ENCODE measurements at regions not wholly inside any gene's neighbourhood (a gene's known extent, or its start where the extent isn't known, plus 50 kb on each side); places are given as distances from the start of the nearest gene placed in this dataset.
"Not testable (repeated sequence)": the region's sequence is repeated elsewhere in the genome, so short reads cannot be mapped to it uniquely, and the experiment has no call there.

- Histone ChIP-seq H3K9me3 (ENCODE audit: control insufficient read depth, low read length) (no peaks in the 10 kb centered on the region), H3K4me3 (ENCODE audit: extremely low read depth, insufficient read depth, low read length, poor library complexity, severe bottlenecking) (no peak overlapping the region), H3K27ac (ENCODE audit: low read depth, low read length, severe bottlenecking) (no peak overlapping the region), H3K36me3 (ENCODE audit: control insufficient read depth, insufficient read depth, low read length) (no peaks in the 10 kb centered on the region), H3K4me1 (ENCODE audit: control insufficient read depth, insufficient read depth, low read length, poor library complexity, severe bottlenecking) (no peaks in the 10 kb centered on the region)
- WGBS, 2 experiments (ENCODE audit: insufficient coverage in 2 of 2), result 100% methylated on average over 1 of the region's 2 CpGs; no CpG with 5 or more reads in 1 of the 2 experiments
These were observed 237.9 kb downstream of the NEBL start for GRCh38 chr10:20659225-20659624.

- H3K9me3 ChIP-seq (ENCODE audit: control insufficient read depth, low read length), result no peaks in the 10 kb centered on the region
- H3K36me3 ChIP-seq (ENCODE audit: control insufficient read depth, insufficient read depth, low read length), result no peaks in the 10 kb centered on the region
- WGBS, 2 experiments (ENCODE audit: insufficient coverage in 2 of 2), result 88 to 100% methylated on average over 2 to 4 of the region's 4 CpGs
- H3K27ac ChIP-seq (ENCODE audit: low read depth, low read length, severe bottlenecking), result no peak overlapping the region
- no peak overlapping the region for H3K4me3 ChIP-seq (ENCODE audit: extremely low read depth, insufficient read depth, low read length, poor library complexity, severe bottlenecking)
- H3K4me1 ChIP-seq (ENCODE audit: control insufficient read depth, insufficient read depth, low read length, poor library complexity, severe bottlenecking), result no peaks in the 10 kb centered on the region
These were observed 239.0 kb downstream of the NEBL start for GRCh38 chr10:20658158-20658557.

- 93% methylated on average over 3 of the region's 3 CpGs for WGBS, 2 experiments (ENCODE audit: insufficient coverage in 2 of 2)
- Histone ChIP-seq H3K4me3 (ENCODE audit: extremely low read depth, insufficient read depth, low read length, poor library complexity, severe bottlenecking) (no peak overlapping the region), H3K27ac (ENCODE audit: low read depth, low read length, severe bottlenecking) (no peak overlapping the region), H3K36me3 (ENCODE audit: control insufficient read depth, insufficient read depth, low read length) (no peaks in the 10 kb centered on the region), H3K9me3 (ENCODE audit: control insufficient read depth, low read length) (no peaks in the 10 kb centered on the region), H3K4me1 (ENCODE audit: control insufficient read depth, insufficient read depth, low read length, poor library complexity, severe bottlenecking) (no peaks in the 10 kb centered on the region)
These were observed 240.2 kb downstream of the NEBL start for GRCh38 chr10:20656886-20657285.

GRCh38 chr10:20652424-20652823, 244.7 kb downstream of the NEBL start:
- WGBS, 2 experiments (ENCODE audit: insufficient coverage in 2 of 2), result 80 to 100% methylated on average over 2 of the region's 5 CpGs

GRCh38 chr10:20648263-20648874, 248.7 kb downstream of the NEBL start:
- Histone ChIP-seq H3K36me3 (ENCODE audit: control insufficient read depth, insufficient read depth, low read length) (no peaks in the 10 kb centered on the region), H3K4me3 (ENCODE audit: extremely low read depth, insufficient read depth, low read length, poor library complexity, severe bottlenecking) (no peak overlapping the region), H3K9me3 (ENCODE audit: control insufficient read depth, low read length) (no peaks in the 10 kb centered on the region), H3K27ac (ENCODE audit: low read depth, low read length, severe bottlenecking) (no peak overlapping the region), H3K4me1 (ENCODE audit: control insufficient read depth, insufficient read depth, low read length, poor library complexity, severe bottlenecking) (no peaks in the 10 kb centered on the region)
- WGBS, 2 experiments (ENCODE audit: insufficient coverage in 2 of 2), result 86% methylated on average over 1 of the region's 2 CpGs; no CpG with 5 or more reads in 1 of the 2 experiments

More at GRCh38 chr10:20652424-20652823, 244.7 kb downstream of the NEBL start:
- H3K36me3 ChIP-seq (ENCODE audit: control insufficient read depth, insufficient read depth, low read length); H3K9me3 ChIP-seq (ENCODE audit: control insufficient read depth, low read length); H3K27ac ChIP-seq (ENCODE audit: low read depth, low read length, severe bottlenecking); H3K4me1 ChIP-seq (ENCODE audit: control insufficient read depth, insufficient read depth, low read length, poor library complexity, severe bottlenecking); H3K4me3 ChIP-seq (ENCODE audit: extremely low read depth, insufficient read depth, low read length, poor library complexity, severe bottlenecking): not testable (repeated sequence)

GRCh38 chr10:20647756-20648155, 249.4 kb downstream of the NEBL start:
- Histone ChIP-seq H3K36me3 (ENCODE audit: control insufficient read depth, insufficient read depth, low read length) (no peaks in the 10 kb centered on the region), H3K4me1 (ENCODE audit: control insufficient read depth, insufficient read depth, low read length, poor library complexity, severe bottlenecking) (no peaks in the 10 kb centered on the region), H3K27ac (ENCODE audit: low read depth, low read length, severe bottlenecking) (no peak overlapping the region), H3K4me3 (ENCODE audit: extremely low read depth, insufficient read depth, low read length, poor library complexity, severe bottlenecking) (no peak overlapping the region), H3K9me3 (ENCODE audit: control insufficient read depth, low read length) (no peaks in the 10 kb centered on the region)

- no peak overlapping the region for H3K4me3 ChIP-seq (ENCODE audit: extremely low read depth, insufficient read depth, low read length, poor library complexity, severe bottlenecking)
- H3K36me3 ChIP-seq (ENCODE audit: control insufficient read depth, insufficient read depth, low read length), result no peaks in the 10 kb centered on the region
- no peak overlapping the region for H3K27ac ChIP-seq (ENCODE audit: low read depth, low read length, severe bottlenecking)
- no peaks in the 10 kb centered on the region for H3K9me3 ChIP-seq (ENCODE audit: control insufficient read depth, low read length)
- H3K4me1 ChIP-seq (ENCODE audit: control insufficient read depth, insufficient read depth, low read length, poor library complexity, severe bottlenecking), result no peaks in the 10 kb centered on the region
- WGBS, 2 experiments (ENCODE audit: insufficient coverage in 2 of 2), result 78 to 87% methylated on average over 6 to 7 of the region's 8 CpGs
These were observed 252.7 kb downstream of the NEBL start for GRCh38 chr10:20644421-20644820.

- Histone ChIP-seq H3K36me3 (ENCODE audit: control insufficient read depth, insufficient read depth, low read length) (no peaks in the 10 kb centered on the region), H3K4me3 (ENCODE audit: extremely low read depth, insufficient read depth, low read length, poor library complexity, severe bottlenecking) (no peak overlapping the region), H3K27ac (ENCODE audit: low read depth, low read length, severe bottlenecking) (no peak overlapping the region), H3K9me3 (ENCODE audit: control insufficient read depth, low read length) (no peaks in the 10 kb centered on the region), H3K4me1 (ENCODE audit: control insufficient read depth, insufficient read depth, low read length, poor library complexity, severe bottlenecking) (no peaks in the 10 kb centered on the region)
- WGBS, 2 experiments (ENCODE audit: insufficient coverage in 2 of 2), result 94 to 100% methylated on average over 2 to 3 of the region's 4 CpGs
These were observed 255.5 kb downstream of the NEBL start for GRCh38 chr10:20641605-20642004.

- Histone ChIP-seq H3K4me3 (ENCODE audit: extremely low read depth, insufficient read depth, low read length, poor library complexity, severe bottlenecking) (no peak overlapping the region), H3K9me3 (ENCODE audit: control insufficient read depth, low read length) (no peaks in the 10 kb centered on the region), H3K36me3 (ENCODE audit: control insufficient read depth, insufficient read depth, low read length) (no peaks in the 10 kb centered on the region), H3K27ac (ENCODE audit: low read depth, low read length, severe bottlenecking) (no peak overlapping the region), H3K4me1 (ENCODE audit: control insufficient read depth, insufficient read depth, low read length, poor library complexity, severe bottlenecking) (no peaks in the 10 kb centered on the region)
These were observed 261.5 kb downstream of the NEBL start for GRCh38 chr10:20635570-20635969.

- Histone ChIP-seq H3K27ac (ENCODE audit: low read depth, low read length, severe bottlenecking) (no peak overlapping the region), H3K36me3 (ENCODE audit: control insufficient read depth, insufficient read depth, low read length) (no peaks in the 10 kb centered on the region), H3K9me3 (ENCODE audit: control insufficient read depth, low read length) (no peaks in the 10 kb centered on the region), H3K4me3 (ENCODE audit: extremely low read depth, insufficient read depth, low read length, poor library complexity, severe bottlenecking) (no peak overlapping the region), H3K4me1 (ENCODE audit: control insufficient read depth, insufficient read depth, low read length, poor library complexity, severe bottlenecking) (no peaks in the 10 kb centered on the region)
- WGBS, 2 experiments (ENCODE audit: insufficient coverage in 2 of 2), result 93 to 100% methylated on average over 1 to 2 of the region's 4 CpGs
These were observed 262.3 kb downstream of the NEBL start for GRCh38 chr10:20634839-20635238.

GRCh38 chr10:20633714-20634113, 263.4 kb downstream of the NEBL start:
- Histone ChIP-seq H3K4me1 (ENCODE audit: control insufficient read depth, insufficient read depth, low read length, poor library complexity, severe bottlenecking) (no peaks in the 10 kb centered on the region), H3K4me3 (ENCODE audit: extremely low read depth, insufficient read depth, low read length, poor library complexity, severe bottlenecking) (no peak overlapping the region), H3K9me3 (ENCODE audit: control insufficient read depth, low read length) (no peaks in the 10 kb centered on the region), H3K27ac (ENCODE audit: low read depth, low read length, severe bottlenecking) (no peak overlapping the region), H3K36me3 (ENCODE audit: control insufficient read depth, insufficient read depth, low read length) (no peaks in the 10 kb centered on the region)
- WGBS, 2 experiments (ENCODE audit: insufficient coverage in 2 of 2), result 90% methylated on average over 2 of the region's 4 CpGs; no CpG with 5 or more reads in 1 of the 2 experiments
